SKM-1 (cell line): ENCODE measurements at regions not wholly inside any gene's neighbourhood (a gene's known extent, or its start where the extent isn't known, plus 50 kb on each side); places are given as distances from the start of the nearest gene placed in this dataset.

Experiments
- DNase-seq: peaks from one replicate; lab custom pipeline; 2025; ENCODE audit not compliant: unreplicated experiment; lab: John Stamatoyannopoulos, UW

DNA sequence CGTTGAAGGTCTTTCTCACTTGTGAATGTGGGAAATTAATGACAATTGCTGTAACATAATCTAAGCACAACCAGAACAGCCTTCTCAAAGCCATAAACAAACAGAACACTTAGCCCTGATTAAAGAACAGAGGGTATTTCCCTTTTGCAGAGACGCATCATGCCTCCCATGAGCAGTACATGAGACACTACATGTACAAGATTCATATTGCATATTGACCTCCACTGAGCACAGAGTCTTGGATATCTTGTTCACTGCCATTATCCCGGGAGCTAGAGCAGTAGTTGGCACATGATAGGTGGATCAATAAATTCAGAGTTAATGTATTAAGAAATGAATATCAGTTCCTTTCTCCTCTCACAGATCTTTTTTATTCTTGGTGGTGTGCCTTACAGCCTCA is 1194.3 kb upstream of the TENM4 start:
- no peak for DNase-seq

GRCh38 chr11:80632691-80633090 is 1191.9 kb upstream of the TENM4 start:
- no peak for DNase-seq

DNA sequence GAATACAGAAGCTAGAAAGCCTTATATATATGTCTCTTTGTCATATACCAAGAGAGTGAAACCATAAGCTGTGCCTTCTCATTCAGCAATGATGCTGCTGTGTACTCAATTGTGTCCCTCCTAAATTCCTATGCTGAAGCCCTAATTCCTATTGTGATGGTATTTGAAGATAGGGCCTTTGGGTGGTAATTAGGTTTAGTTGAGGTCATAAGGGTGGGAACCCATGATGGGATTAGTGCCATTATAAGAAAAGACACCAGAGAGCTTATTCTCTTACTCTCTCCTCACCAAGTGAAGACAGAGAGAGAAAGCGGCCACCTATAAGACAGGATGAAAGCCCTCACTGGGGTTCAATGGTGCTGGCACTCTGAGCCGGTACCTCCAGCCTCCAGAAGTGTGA is 1191.3 kb upstream of the TENM4 start:
- no peak for DNase-seq

- no peak for DNase-seq
Measured at GRCh38 chr11:80629466-80629865, 1188.6 kb upstream of the TENM4 start.

- no peak for DNase-seq
Measured at GRCh38 chr11:80627364-80627763, 1186.5 kb upstream of the TENM4 start.

- DNase-seq = no peak
Measured at GRCh38 chr11:80626721-80627120, 1185.9 kb upstream of the TENM4 start.

DNA sequence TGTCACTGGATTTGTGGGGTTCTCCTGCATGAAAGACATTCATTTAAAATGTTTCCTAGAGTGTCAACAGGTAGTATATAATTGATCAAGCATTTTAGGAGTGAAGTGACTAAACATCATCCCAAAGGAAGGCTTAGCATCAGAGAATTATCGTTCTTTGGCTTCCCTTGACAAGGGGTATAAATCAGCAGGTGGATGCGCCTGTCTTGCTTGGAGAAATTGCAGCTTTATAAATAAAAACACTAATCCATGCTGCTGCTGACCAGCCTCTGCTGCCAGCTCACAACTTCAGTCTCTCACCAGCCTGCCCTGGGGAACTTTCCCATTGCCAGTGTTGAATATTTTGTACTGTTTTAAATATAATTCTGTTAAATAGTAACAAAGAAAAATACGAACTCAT is 1184.7 kb upstream of the TENM4 start:
- DNase-seq = no peak

GRCh38 chr11:80621871-80622270 is 1181.0 kb upstream of the TENM4 start:
- no peak for DNase-seq

DNA sequence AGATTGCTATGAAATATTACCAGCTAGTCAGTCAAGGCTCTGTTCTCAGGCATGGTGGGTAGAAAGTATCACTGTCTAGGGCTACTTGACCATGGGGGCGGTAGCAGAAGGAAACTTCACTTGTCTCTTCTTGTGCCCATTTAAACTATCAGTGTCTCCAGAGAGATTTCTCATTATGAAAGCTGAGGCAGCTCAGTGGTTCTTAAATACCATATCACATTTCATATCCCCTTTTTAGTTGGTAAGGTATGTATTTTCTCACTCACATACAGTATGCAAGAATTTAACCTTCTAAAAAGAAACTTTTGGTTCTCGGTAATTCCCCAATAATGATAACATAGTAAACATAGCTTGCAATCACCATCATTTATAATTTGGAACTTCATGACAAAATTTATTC is 1180.0 kb upstream of the TENM4 start:
- no peak for DNase-seq

GRCh38 chr11:80617156-80617555 is 1176.3 kb upstream of the TENM4 start:
- DNase-seq = no peak

DNA sequence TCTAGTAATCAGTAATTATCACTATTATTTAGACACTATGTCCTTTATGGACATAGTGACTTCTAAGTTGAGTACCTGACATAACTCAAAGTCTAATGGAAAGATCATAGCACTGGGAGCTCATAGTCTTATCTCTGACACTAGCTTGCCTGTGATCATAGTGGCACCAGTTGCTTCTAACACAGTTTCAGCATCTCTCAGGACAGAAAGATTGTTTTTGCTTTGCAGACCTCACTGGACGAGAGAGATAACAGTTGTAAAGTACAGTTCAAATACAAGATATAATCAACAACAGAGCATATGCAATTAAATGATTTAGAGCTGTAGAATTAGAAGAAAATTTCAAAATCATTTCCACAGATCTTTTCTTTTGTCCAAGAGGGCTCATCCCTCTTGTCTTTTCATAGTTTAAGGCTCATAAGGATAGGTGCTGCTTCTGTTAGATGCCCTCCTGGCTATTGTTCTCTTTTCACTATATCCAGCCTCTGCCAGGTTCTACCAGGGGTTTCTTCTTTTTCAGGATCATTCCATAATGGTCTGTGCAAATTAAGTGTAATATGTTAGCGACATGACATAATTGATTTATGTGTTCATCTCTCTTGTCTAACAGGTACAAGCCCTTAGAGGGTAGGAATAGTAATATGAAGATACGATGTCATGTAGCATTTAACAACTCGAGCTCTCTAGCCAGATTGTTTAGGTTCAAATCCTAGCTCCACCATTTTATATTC is 1175.4 kb upstream of the TENM4 start:
- no peak for DNase-seq

- no peak for DNase-seq
Measured at GRCh38 chr11:80613655-80614054, 1172.8 kb upstream of the TENM4 start.

DNA sequence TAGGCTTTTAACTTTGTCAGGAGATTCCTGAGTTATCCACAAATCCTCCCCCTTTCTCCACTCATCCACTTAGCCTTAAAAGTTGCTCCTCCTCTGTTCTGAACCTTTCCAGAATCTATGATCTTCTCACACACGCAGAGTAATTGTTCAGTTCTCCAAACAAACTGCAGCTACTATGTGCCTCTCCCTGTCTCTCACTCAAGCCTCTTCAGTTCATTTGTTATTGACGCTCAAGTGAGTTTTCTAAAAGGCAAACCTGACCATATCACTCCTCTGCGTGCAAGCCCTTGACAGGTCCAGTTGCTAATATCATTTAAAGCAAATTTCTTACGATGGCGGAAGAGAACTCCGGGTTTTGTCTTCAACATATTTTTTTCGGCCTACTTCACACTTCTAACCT is 1169.7 kb upstream of the TENM4 start:
- no peak for DNase-seq

- DNase-seq = no peak
Measured at GRCh38 chr11:80603472-80603871, 1162.6 kb upstream of the TENM4 start.

GRCh38 chr11:80598905-80599304 is 1158.1 kb upstream of the TENM4 start:
- DNase-seq = no peak

GRCh38 chr11:80596291-80596810 is 1155.5 kb upstream of the TENM4 start:
- DNase-seq = no peak

DNA sequence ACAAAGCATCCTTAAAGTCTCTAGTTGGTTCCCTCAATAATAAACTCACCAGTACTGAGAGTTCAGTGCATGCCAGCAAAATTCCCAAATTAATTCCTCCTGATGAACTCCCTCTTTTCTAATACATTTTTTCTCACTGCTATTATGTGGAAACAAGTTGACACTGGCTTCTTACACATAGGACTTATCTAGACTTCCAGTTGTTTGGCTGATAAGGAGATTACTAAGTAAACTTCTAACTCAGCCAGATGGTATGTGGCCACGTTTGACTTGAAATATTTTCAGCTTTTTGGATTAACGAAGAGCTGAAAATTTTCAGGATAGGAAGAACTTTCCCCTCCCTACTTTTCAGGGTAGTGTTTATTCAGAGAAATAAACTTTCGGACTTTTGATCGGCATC is 1154.2 kb upstream of the TENM4 start:
- DNase-seq = no peak

DNA sequence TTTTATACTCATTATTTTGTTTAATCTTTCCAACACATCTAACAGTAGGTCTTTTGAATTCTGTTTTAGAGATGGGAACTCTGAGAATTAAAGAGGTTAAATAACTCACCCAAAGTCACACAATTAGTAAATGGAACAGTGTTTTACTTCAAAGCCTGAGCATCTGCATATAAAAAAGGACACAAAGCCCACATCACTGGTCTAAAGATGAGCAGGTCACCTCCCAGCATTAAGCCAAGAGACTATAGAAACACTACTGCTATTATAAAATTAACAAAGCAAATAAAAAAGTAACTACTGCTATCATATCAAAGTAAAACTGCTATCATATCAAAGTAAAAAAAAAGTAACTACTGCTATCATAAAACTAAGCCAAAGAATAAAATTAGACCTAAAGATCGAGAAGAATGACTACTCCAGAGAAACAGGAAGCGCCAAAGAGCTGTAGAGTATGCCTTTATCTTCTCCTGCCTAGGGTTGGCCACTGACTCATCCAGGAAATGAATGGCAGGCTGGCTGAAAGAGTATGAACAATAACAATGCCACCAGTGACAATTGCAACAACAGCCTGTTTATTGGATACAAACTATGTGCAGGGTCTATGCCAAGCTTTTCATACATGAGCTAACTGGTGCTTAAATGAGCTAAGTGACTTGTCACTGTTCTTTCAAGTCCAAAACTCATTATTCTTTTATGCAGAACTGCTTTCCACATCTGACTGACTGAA is 1153.0 kb upstream of the TENM4 start:
- DNase-seq = no peak

DNA sequence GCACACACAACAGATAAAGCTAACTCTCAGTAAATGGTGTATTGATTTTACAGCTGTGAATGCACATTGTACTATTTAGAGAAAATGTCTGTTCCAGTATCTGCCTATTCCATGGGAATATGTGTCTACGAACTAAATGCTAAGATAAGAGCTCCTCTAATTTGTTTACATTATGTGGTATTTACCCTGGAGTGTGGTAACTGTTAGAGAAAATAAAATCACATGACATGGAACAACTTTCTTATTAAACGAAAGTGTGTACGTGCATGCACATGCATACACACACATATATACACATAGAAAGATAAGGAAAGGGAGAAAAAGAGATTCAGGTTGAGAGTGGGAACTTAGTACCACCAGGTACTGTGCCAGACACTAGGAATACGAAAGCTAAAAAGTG is 1151.7 kb upstream of the TENM4 start:
- DNase-seq = no peak

- DNase-seq = no peak
Measured at GRCh38 chr11:80587906-80588305, 1147.1 kb upstream of the TENM4 start.

DNA sequence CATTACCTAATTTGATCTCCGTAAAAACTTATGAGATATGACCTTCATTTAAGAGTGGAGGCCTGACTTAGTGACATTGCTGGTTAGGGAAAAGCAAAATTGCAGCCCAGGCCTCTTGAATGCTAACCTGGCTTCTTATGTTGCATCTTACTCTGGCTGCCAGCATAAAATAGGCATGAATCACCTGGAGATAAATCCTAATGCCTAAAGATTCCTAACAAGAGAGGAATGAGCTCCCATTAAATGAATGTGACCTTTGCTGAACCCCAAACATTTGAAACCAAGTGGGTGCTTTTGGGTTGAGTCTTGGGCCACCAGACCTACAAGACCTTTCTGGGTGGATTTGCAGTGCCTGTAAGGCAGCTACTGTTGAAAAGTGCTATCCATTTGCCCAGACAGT is 1145.6 kb upstream of the TENM4 start:
- no peak for DNase-seq

DNA sequence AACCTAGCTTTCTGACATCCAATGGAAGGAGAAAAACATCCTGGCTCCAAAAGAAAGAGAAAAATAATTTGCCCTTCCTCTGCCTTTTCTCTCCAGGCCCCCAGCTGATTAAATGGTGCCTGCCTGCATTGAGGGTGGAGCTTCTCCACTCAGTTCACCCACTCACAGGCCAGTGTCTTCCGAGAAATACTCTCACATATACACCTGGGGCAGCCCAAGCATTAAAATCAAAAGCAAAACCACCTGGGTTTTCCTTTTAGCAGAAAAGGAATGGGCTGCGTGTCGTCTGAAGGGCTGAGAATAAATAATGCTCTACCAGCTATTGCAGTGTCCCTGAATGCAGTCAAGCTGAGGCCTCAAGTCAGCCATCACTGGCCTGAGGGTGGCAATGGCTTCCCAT is 1143.8 kb upstream of the TENM4 start:
- DNase-seq = no peak

DNA sequence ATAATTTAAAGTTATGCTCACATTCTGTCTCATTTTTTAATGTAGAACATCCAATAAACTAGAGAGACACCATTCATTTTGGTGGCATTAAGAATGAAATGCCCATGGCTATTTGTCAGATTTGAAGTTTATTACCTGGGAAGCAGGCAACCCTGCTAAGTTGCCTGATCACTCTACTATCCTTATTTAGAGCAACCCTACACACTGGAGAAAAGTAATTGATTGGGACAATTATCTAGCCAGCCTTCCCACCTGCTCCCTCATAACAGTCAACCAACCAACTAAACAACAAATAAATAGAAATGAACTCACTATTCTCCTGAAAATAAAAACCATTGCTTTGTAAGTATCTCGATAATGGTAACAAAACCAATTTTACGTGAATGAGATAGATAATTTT is 1129.0 kb upstream of the TENM4 start:
- no peak for DNase-seq
